Osteocyte (in vitro differentiated cells): ENCODE measurements at regions not wholly inside any gene's neighbourhood (a gene's known extent, or its start where the extent isn't known, plus 50 kb on each side); places are given as distances from the start of the nearest gene placed in this dataset.

Experiments
- DNase-seq: peaks from one replicate; pipeline ENCODE4 v3.0.0; 2021; ENCODE audit warnings: mixed read lengths; ENCODE audit not compliant: unreplicated experiment; ENCODE audit errors: extremely low spot score
- H3K27ac Mint-ChIP-seq: one replicate; pipeline ENCODE4 v1.8.0; 2021; ENCODE audit warnings: mild to moderate bottlenecking, mixed read lengths; ENCODE audit not compliant: unreplicated experiment
- H3K27me3 Mint-ChIP-seq: one replicate; pipeline ENCODE4 v1.8.0; 2021; ENCODE audit warnings: mixed read lengths; ENCODE audit not compliant: unreplicated experiment
- H3K36me3 Mint-ChIP-seq: one replicate; pipeline ENCODE4 v1.8.0; 2021; ENCODE audit warnings: mixed read lengths; ENCODE audit not compliant: unreplicated experiment
- H3K4me1 Mint-ChIP-seq: one replicate; pipeline ENCODE4 v1.8.0; 2021; ENCODE audit warnings: mixed read lengths; ENCODE audit not compliant: unreplicated experiment
- H3K4me3 Mint-ChIP-seq: one replicate; pipeline ENCODE4 v1.8.0; 2021; ENCODE audit warnings: mild to moderate bottlenecking, moderate library complexity, mixed read lengths; ENCODE audit not compliant: unreplicated experiment
- H3K9me3 Mint-ChIP-seq: one replicate; pipeline ENCODE4 v1.8.0; 2021; ENCODE audit warnings: mixed read lengths; ENCODE audit not compliant: unreplicated experiment
- TF ChIP-seq, protein P1 (sequence below): fragments of 200-600 bp; sonication (generic); IDR thresholded peaks from 2 replicates; pipeline ENCODE4 v1.5.0; 2021; ENCODE audit warnings: antibody characterized with exemption, mild to moderate bottlenecking, moderate library complexity

DNA sequence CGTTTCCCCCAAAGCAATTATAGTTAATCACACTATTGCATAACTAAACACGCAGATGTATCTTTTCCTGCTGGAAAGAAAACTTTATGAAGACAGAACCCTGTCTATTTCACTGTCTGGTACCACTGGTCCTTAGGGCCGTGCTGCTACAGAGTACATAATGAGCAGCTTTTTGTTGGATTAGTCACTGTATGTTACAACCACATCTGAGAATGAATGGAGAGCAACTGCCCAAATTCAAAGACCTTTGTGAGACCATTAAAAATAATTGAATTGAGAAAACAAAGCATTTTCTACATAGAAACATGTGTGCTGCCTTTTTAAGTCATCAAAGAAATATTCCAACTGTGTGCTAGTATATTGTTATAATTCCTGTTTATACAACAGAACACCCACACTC, 111.3 kb upstream of the SORCS1 start:
- TF ChIP-seq, protein P1, sequence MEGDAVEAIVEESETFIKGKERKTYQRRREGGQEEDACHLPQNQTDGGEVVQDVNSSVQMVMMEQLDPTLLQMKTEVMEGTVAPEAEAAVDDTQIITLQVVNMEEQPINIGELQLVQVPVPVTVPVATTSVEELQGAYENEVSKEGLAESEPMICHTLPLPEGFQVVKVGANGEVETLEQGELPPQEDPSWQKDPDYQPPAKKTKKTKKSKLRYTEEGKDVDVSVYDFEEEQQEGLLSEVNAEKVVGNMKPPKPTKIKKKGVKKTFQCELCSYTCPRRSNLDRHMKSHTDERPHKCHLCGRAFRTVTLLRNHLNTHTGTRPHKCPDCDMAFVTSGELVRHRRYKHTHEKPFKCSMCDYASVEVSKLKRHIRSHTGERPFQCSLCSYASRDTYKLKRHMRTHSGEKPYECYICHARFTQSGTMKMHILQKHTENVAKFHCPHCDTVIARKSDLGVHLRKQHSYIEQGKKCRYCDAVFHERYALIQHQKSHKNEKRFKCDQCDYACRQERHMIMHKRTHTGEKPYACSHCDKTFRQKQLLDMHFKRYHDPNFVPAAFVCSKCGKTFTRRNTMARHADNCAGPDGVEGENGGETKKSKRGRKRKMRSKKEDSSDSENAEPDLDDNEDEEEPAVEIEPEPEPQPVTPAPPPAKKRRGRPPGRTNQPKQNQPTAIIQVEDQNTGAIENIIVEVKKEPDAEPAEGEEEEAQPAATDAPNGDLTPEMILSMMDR: no peak
- Mint-ChIP-seq H3K27me3 (no peaks in the 10 kb centered on the region), H3K4me3 (no peak overlapping the region), H3K4me1 (no peaks in the 10 kb centered on the region), H3K9me3 (peaks cover 27% of the 10 kb centered on the region), H3K27ac (no peak overlapping the region), H3K36me3 (no peaks in the 10 kb centered on the region)
- no peak for DNase-seq

DNA sequence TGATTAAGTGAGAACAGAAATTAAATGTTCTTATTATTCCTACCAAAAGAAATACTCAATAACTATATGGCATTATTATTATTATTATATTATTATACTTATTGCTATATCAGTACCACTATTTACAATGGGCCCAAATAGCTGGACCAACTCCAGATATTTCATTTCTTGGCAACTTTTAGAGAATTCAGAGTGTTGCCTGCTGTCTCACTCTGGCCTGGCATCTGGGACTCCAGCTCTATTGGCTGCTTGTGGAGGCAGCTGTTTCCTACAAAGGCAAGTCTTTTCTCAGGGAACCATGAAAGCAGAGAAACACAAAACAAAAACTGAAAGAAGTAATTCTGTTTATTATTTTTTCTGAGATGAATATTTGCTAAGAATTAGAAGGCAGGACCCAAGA, 105.1 kb upstream of the SORCS1 start:
- no peaks in the 10 kb centered on the region for H3K4me1 Mint-ChIP-seq
- TF ChIP-seq, protein P1: no peak
- no peaks in the 10 kb centered on the region for H3K36me3 Mint-ChIP-seq
- no peak overlapping the region for H3K4me3 Mint-ChIP-seq
- H3K9me3 Mint-ChIP-seq: peaks cover 29% of the 10 kb centered on the region
- no peak for DNase-seq
- no peaks in the 10 kb centered on the region for H3K27me3 Mint-ChIP-seq
- H3K27ac Mint-ChIP-seq: no peak overlapping the region

DNA sequence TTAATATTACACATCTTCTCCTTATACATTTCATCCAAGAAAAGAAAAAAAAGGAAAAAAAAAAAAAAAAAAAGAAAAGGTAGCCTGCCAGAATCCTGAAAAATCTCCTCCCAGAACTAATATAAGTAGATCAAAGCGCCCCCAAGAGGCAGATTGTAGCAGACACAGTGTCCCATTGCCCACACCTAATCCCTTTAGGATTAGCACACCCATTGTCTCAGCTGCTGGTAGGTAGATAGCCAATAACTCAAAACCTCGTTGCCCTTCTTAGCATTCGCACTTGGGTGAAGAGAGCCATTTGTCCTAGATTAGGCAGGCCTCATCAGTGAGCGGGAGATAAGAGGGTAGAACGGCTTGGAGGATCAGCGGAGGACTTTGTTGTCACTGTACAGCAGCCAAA, 100.2 kb upstream of the SORCS1 start:
- Mint-ChIP-seq H3K4me1 (no peaks in the 10 kb centered on the region), H3K27ac (no peak overlapping the region), H3K4me3 (no peak overlapping the region), H3K36me3 (no peaks in the 10 kb centered on the region), H3K27me3 (no peaks in the 10 kb centered on the region), H3K9me3 (peaks cover 31% of the 10 kb centered on the region)
- TF ChIP-seq, protein P1: no peak
- no peak for DNase-seq

DNA sequence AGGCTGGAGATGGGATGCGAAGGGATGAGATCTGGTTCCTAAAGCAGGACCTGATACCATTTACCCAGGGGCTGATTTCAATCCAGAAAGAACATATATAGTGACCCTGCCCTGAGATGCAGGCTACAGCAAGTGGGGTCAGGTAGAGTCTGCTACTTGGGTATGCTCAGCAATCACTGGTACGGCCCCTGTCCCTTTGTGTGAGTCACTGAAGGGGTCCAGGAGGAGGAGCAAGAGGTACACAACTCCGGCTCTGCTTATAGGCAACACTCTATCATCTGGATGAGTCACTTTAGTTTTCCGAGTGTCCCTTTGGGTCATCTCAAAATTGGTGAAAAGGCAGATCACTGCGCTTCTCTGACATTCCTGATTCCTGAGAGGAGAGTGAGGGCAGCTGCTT, 79.6 kb upstream of the SORCS1 start:
- Mint-ChIP-seq H3K36me3 (no peaks in the 10 kb centered on the region), H3K27me3 (no peaks in the 10 kb centered on the region), H3K4me1 (no peaks in the 10 kb centered on the region), H3K9me3 (peaks cover 15% of the 10 kb centered on the region), H3K4me3 (no peak overlapping the region), H3K27ac (no peak overlapping the region)
- TF ChIP-seq, protein P1: no peak
- DNase-seq: no peak

DNA sequence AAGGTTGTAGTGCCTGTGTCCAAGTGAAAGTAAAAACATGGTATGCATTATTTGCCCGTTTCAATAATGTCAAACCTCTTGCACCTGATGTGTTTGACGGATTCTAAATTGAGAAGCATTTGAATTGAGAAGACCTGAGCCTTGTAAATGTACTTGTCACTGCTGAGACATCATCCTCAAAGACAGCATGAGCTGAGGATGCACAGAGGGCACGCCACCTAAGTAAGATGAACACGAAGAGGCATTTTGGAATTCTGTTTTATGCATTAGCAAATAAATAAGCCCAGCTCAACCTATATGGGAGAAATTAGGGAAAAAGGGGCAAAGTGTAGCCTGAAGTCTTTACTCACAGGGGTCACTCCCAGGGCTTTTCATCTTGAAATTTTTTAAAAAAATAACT, 73.8 kb upstream of the SORCS1 start:
- H3K4me1 Mint-ChIP-seq: no peaks in the 10 kb centered on the region
- DNase-seq: no peak
- no peak overlapping the region for H3K27ac Mint-ChIP-seq
- H3K9me3 Mint-ChIP-seq: peaks cover 25% of the 10 kb centered on the region
- H3K27me3 Mint-ChIP-seq: no peaks in the 10 kb centered on the region
- no peaks in the 10 kb centered on the region for H3K36me3 Mint-ChIP-seq
- TF ChIP-seq, protein P1: no peak
- H3K4me3 Mint-ChIP-seq: no peak overlapping the region
